ENCODE measurements at regions not wholly inside any gene's neighbourhood (a gene's known extent, or its start where the extent isn't known, plus 50 kb on each side); places are given as distances from the start of the nearest gene placed in this dataset.

GRCh38 chr1:219544163-219544846, 68.6 kb downstream of the ZC3H11B start:
- TF ChIP-seq REST (IDR thresholded peaks at IDR 0.05; ENCODE audit: low read depth): no peak
- no peak for TF ChIP-seq FOXM1 (IDR thresholded peaks at IDR 0.05; ENCODE audit: borderline replicate concordance, low read depth)
- TF ChIP-seq TEAD4 (IDR thresholded peaks at IDR 0.05): no peak
- no peak for TF ChIP-seq RAD21 (IDR thresholded peaks at IDR 0.05; ENCODE audit: low read depth)
- no peak for TF ChIP-seq EP300 (IDR thresholded peaks at IDR 0.05; ENCODE audit: borderline replicate concordance)
- TF ChIP-seq CEBPB (IDR thresholded peaks at IDR 0.05): no peak
- no peak for TF ChIP-seq YY1 (IDR thresholded peaks at IDR 0.05; ENCODE audit: low read depth)
- TF ChIP-seq NFIC (IDR thresholded peaks at IDR 0.05): no peak
- no peak for TF ChIP-seq TAF1 (IDR thresholded peaks at IDR 0.05; ENCODE audit: low read depth)
- no peak for TF ChIP-seq CREB1 (IDR thresholded peaks at IDR 0.05; ENCODE audit: low read depth)
- TF ChIP-seq, protein P1, sequence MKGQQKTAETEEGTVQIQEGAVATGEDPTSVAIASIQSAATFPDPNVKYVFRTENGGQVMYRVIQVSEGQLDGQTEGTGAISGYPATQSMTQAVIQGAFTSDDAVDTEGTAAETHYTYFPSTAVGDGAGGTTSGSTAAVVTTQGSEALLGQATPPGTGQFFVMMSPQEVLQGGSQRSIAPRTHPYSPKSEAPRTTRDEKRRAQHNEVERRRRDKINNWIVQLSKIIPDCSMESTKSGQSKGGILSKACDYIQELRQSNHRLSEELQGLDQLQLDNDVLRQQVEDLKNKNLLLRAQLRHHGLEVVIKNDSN (IDR thresholded peaks at IDR 0.05): no peak
- TF ChIP-seq, protein P2, sequence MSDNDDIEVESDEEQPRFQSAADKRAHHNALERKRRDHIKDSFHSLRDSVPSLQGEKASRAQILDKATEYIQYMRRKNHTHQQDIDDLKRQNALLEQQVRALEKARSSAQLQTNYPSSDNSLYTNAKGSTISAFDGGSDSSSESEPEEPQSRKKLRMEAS (IDR thresholded peaks at IDR 0.05): no peak
